ENCODE measurements at regions not wholly inside any gene's neighbourhood (a gene's known extent, or its start where the extent isn't known, plus 50 kb on each side); places are given as distances from the start of the nearest gene placed in this dataset.

GRCh38 chr16:55257966-55258613 lies 65.9 kb upstream of the IRX6 start:
- H3K4me3 Mint-ChIP-seq, result no peak overlapping the region
- intact Hi-C loops (cut with micrococcal nuclease), result loop anchor here (2.0 to 5.0 kb wide), 3 partner anchors 1311 to 1707 kb away; no protein-coding TSS in a partner anchor
- H3K4me1 Mint-ChIP-seq, result peaks cover 2% of the 10 kb centered on the region
- DNase-seq, result no peak
- H3K27ac Mint-ChIP-seq, result no peak overlapping the region
- CTCF ChIA-PET, result interaction anchor here (0.8 to 1.0 kb wide), 2 partner anchors 1484 to 1708 kb away, joined by 4 read pairs; no protein-coding TSS in a partner anchor
- peaks cover 6% of the 10 kb centered on the region for H3K9me3 Mint-ChIP-seq
- ATAC-seq (ENCODE audit: low read depth), result no peak
- POLR2A ChIA-PET, result interaction anchor here (0.6 kb wide), 1 partner anchor 1442 kb away, joined by 7 read pairs; no protein-coding TSS in a partner anchor
- no peaks in the 10 kb centered on the region for H3K36me3 Mint-ChIP-seq (ENCODE audit: low read depth)
- no peak for TF ChIP-seq CTCF (IDR thresholded peaks at IDR 0.05)
- no peaks in the 10 kb centered on the region for H3K27me3 Mint-ChIP-seq

GRCh38 chr16:55261301-55261700 lies 62.7 kb upstream of the IRX6 start:
- TF ChIP-seq CTCF (IDR thresholded peaks at IDR 0.05), result no peak
- no peaks in the 10 kb centered on the region for H3K9me3 Mint-ChIP-seq
- CTCF ChIA-PET, result no interaction called here
- H3K27ac Mint-ChIP-seq, result no peak overlapping the region
- intact Hi-C loops (cut with micrococcal nuclease), result no loop called here
- no peak for ATAC-seq (ENCODE audit: low read depth)
- no peak overlapping the region for H3K4me3 Mint-ChIP-seq
- POLR2A ChIA-PET, result no interaction called here
- DNase-seq, result no peak
- no peaks in the 10 kb centered on the region for H3K27me3 Mint-ChIP-seq
- no peaks in the 10 kb centered on the region for H3K36me3 Mint-ChIP-seq (ENCODE audit: low read depth)
- H3K4me1 Mint-ChIP-seq, result peaks cover 2% of the 10 kb centered on the region

GRCh38 chr16:55263271-55264250 lies 60.4 kb upstream of the IRX6 start:
- no peaks in the 10 kb centered on the region for H3K9me3 Mint-ChIP-seq
- H3K27ac Mint-ChIP-seq, result no peak overlapping the region
- no peaks in the 10 kb centered on the region for H3K4me1 Mint-ChIP-seq
- ChIA-PET CTCF (no interaction called here), POLR2A (no interaction called here)
- no peak for TF ChIP-seq CTCF (IDR thresholded peaks at IDR 0.05)
- H3K27me3 Mint-ChIP-seq, result no peaks in the 10 kb centered on the region
- intact Hi-C loops (cut with micrococcal nuclease), result no loop called here
- H3K36me3 Mint-ChIP-seq (ENCODE audit: low read depth), result no peaks in the 10 kb centered on the region
- no peak for DNase-seq
- H3K4me3 Mint-ChIP-seq, result no peak overlapping the region
- ATAC-seq (ENCODE audit: low read depth), result no peak

GRCh38 chr16:55264949-55265348 lies 59.1 kb upstream of the IRX6 start:
- Mint-ChIP-seq H3K4me1 (no peaks in the 10 kb centered on the region), H3K36me3 (ENCODE audit: low read depth) (no peaks in the 10 kb centered on the region), H3K27ac (no peak overlapping the region), H3K27me3 (no peaks in the 10 kb centered on the region), H3K9me3 (no peaks in the 10 kb centered on the region), H3K4me3 (no peak overlapping the region)
- POLR2A ChIA-PET, result no interaction called here
- no peak for TF ChIP-seq CTCF (IDR thresholded peaks at IDR 0.05)
- intact Hi-C loops (cut with micrococcal nuclease), result no loop called here
- ATAC-seq (ENCODE audit: low read depth), result no peak
- CTCF ChIA-PET, result no interaction called here
- no peak for DNase-seq

GRCh38 chr16:55265926-55266325 lies 58.1 kb upstream of the IRX6 start:
- no peaks in the 10 kb centered on the region for H3K27me3 Mint-ChIP-seq
- no peak for DNase-seq
- CTCF ChIA-PET, result no interaction called here
- no peak for TF ChIP-seq CTCF (IDR thresholded peaks at IDR 0.05)
- intact Hi-C loops (cut with micrococcal nuclease), result no loop called here
- H3K4me1 Mint-ChIP-seq, result no peaks in the 10 kb centered on the region
- no peak overlapping the region for H3K27ac Mint-ChIP-seq
- H3K9me3 Mint-ChIP-seq, result no peaks in the 10 kb centered on the region
- no peak for ATAC-seq (ENCODE audit: low read depth)
- POLR2A ChIA-PET, result no interaction called here
- no peaks in the 10 kb centered on the region for H3K36me3 Mint-ChIP-seq (ENCODE audit: low read depth)
- H3K4me3 Mint-ChIP-seq, result no peak overlapping the region
